Neuronal stem cell (in vitro differentiated cells): ENCODE measurements at regions not wholly inside any gene's neighbourhood (a gene's known extent, or its start where the extent isn't known, plus 50 kb on each side); places are given as distances from the start of the nearest gene placed in this dataset.

Experiments
- DNase-seq: peaks from one replicate; pipeline ENCODE4 v3.0.0-alpha.2; 2013; ENCODE audit warnings: low spot score
- H2AFZ ChIP-seq: one replicate; pipeline ENCODE4 v1.6.1; 2013; ENCODE audit warnings: mild to moderate bottlenecking, low read length, inconsistent platforms
- H2AK5ac ChIP-seq: 2 replicates; pipeline ENCODE4 v1.6.1; 2013; ENCODE audit warnings: low read depth, mild to moderate bottlenecking, inconsistent platforms, low read length, moderate library complexity, mixed read lengths
- H2BK120ac ChIP-seq: 2 replicates; pipeline ENCODE4 v1.6.1; 2013; ENCODE audit warnings: low read depth, mild to moderate bottlenecking, inconsistent platforms, low read length, moderate library complexity, mixed read lengths
- H2BK12ac ChIP-seq: one replicate; pipeline ENCODE4 v1.6.1; 2013; ENCODE audit warnings: low read length, inconsistent platforms
- H2BK15ac ChIP-seq: 2 replicates; pipeline ENCODE4 v1.6.1; 2013; ENCODE audit warnings: mild to moderate bottlenecking, low read length, inconsistent platforms, mixed read lengths
- H2BK5ac ChIP-seq: one replicate; pipeline ENCODE4 v1.6.1; 2013; ENCODE audit warnings: inconsistent platforms, mild to moderate bottlenecking, low read length, moderate library complexity
- H3K14ac ChIP-seq: one replicate; pipeline ENCODE4 v1.6.1; 2013; ENCODE audit warnings: low read length, inconsistent platforms
- H3K18ac ChIP-seq: 2 replicates; pipeline ENCODE4 v1.6.1; 2013; ENCODE audit warnings: low read length, inconsistent platforms
- H3K23ac ChIP-seq: 2 replicates; pipeline ENCODE4 v1.6.1; 2013; ENCODE audit warnings: low read depth, mild to moderate bottlenecking, mixed read lengths, low read length, inconsistent platforms; ENCODE audit not compliant: poor library complexity
- H3K27ac ChIP-seq: replicated peaks from 3 replicates; pipeline ENCODE4 v1.5.1; 2013; ENCODE audit warnings: low read length, inconsistent platforms
- H3K27me3 ChIP-seq, 3 experiments: 2 replicates each; pipeline ENCODE4 v1.6.1; 2013; ENCODE audit warnings: low read length in 3 of 3, mild to moderate bottlenecking in 2 of 3, inconsistent platforms in 1 of 3, low read depth in 1 of 3, mixed read lengths in 1 of 3, moderate library complexity in 1 of 3; ENCODE audit not compliant: control insufficient read depth in 3 of 3, insufficient read depth in 3 of 3
- H3K36me3 ChIP-seq, 2 donors: replicated peaks in 1 of 2; 2 replicates each; pipeline ENCODE4 v1.6.1; 2013; ENCODE audit warnings: low read length in 2 of 2; ENCODE audit not compliant: control insufficient read depth in 2 of 2, insufficient read depth in 2 of 2
- H3K4ac ChIP-seq: 2 replicates; pipeline ENCODE4 v1.6.1; 2013; ENCODE audit warnings: inconsistent platforms, mild to moderate bottlenecking, low read length, moderate library complexity
- H3K4me1 ChIP-seq, 2 donors: 1 replicate in 1 of 2; 2 replicates in 1 of 2; pipeline ENCODE4 v1.6.1; 2013; ENCODE audit warnings: low read length in 2 of 2, low read depth in 1 of 2; ENCODE audit not compliant: control insufficient read depth in 2 of 2, insufficient read depth in 1 of 2
- H3K4me2 ChIP-seq: one replicate; pipeline ENCODE4 v1.6.1; 2013; ENCODE audit warnings: mild to moderate bottlenecking, low read length, inconsistent platforms; ENCODE audit not compliant: insufficient read depth, poor library complexity, severe bottlenecking
- H3K4me3 ChIP-seq, 2 donors: 2 replicates each; pipeline ENCODE4 v1.5.1; 2013; ENCODE audit warnings: low read length in 2 of 2, mild to moderate bottlenecking in 2 of 2, inconsistent platforms in 1 of 2, moderate library complexity in 1 of 2
- H3K79me1 ChIP-seq: one replicate; pipeline ENCODE4 v1.6.1; 2013; ENCODE audit warnings: low read depth, mild to moderate bottlenecking, inconsistent platforms, low read length, moderate library complexity
- H3K9ac ChIP-seq: one replicate; pipeline ENCODE4 v1.6.1; 2013; ENCODE audit warnings: mild to moderate bottlenecking, low read depth, low read length, inconsistent platforms; ENCODE audit not compliant: poor library complexity
- H3K9me3 ChIP-seq, 2 donors: replicated peaks in 1 of 2; 2 replicates each; pipeline versions ENCODE3 to v1.6.1; 2013; ENCODE audit warnings: low read length in 2 of 2, mild to moderate bottlenecking in 2 of 2, inconsistent platforms in 1 of 2, low read depth in 1 of 2, mixed read lengths in 1 of 2, moderate library complexity in 1 of 2; ENCODE audit not compliant: control insufficient read depth in 2 of 2, insufficient read depth in 1 of 2
- H4K8ac ChIP-seq: one replicate; pipeline ENCODE4 v1.6.1; 2013; ENCODE audit warnings: low read depth, mild to moderate bottlenecking, inconsistent platforms, low read length, moderate library complexity
- H4K91ac ChIP-seq: one replicate; pipeline ENCODE4 v1.6.1; 2013; ENCODE audit warnings: low read length, low read depth, mild to moderate bottlenecking, inconsistent platforms; ENCODE audit not compliant: poor library complexity
- WGBS, 2 donors: extraction: QIAGEN DNeasy Blood & Tissue Kit; methylation state at CpG; one replicate each; pipeline ENCODE4 v1.1.7; 2013; ENCODE audit warnings: missing lambda C conversion rate in 2 of 2, mixed read lengths in 1 of 2; ENCODE audit not compliant: insufficient read length in 2 of 2, insufficient replicate concordance in 1 of 2; ENCODE audit errors: extremely low coverage in 2 of 2; 5-methylcytosine and 5-hydroxymethylcytosine counted together

- no CpG with 5 or more reads among the region's 3 CpGs for WGBS, 2 donors
- Histone ChIP-seq H3K27ac (no peak overlapping the region), H3K18ac (no peak overlapping the region), H3K23ac (no peak overlapping the region), H2BK5ac (no peak overlapping the region), H3K4me3 (no peak overlapping the region), H3K27me3 (no peaks in the 10 kb centered on the region), H4K8ac (no peak overlapping the region), H3K79me1 (no peaks in the 10 kb centered on the region), H2AFZ (no peak overlapping the region), H3K9me3 (no peaks in the 10 kb centered on the region), H3K4ac (no peak overlapping the region), H2BK12ac (no peak overlapping the region), H2BK15ac (no peak overlapping the region), H3K36me3 (no peaks in the 10 kb centered on the region), H2AK5ac (no peak overlapping the region), H3K4me2 (no peak overlapping the region), H3K4me1 (no peaks in the 10 kb centered on the region), H4K91ac (no peak overlapping the region), H3K14ac (no peak overlapping the region), H2BK120ac (no peak overlapping the region), H3K9ac (no peak overlapping the region)
- no peak for DNase-seq
These were observed 566.0 kb downstream of the TMA16 start for GRCh38 chr4:164060456-164060855.

- no peaks in the 10 kb centered on the region for H3K27me3 ChIP-seq
- no CpG with 5 or more reads among the region's 18 CpGs for WGBS, 2 donors
- DNase-seq, result no peak
These were observed 573.9 kb downstream of the TMA16 start for GRCh38 chr4:164068392-164068791.

GRCh38 chr4:164070625-164071024 lies 576.1 kb downstream of the TMA16 start:
- Histone ChIP-seq H3K4me1 (no peaks in the 10 kb centered on the region), H2BK5ac (no peak overlapping the region), H3K14ac (no peak overlapping the region), H4K8ac (no peak overlapping the region), H2BK12ac (no peak overlapping the region), H2AFZ (no peak overlapping the region), H2BK15ac (no peak overlapping the region), H3K18ac (no peak overlapping the region), H2AK5ac (no peak overlapping the region), H3K4me2 (no peak overlapping the region), H3K36me3 (no peaks in the 10 kb centered on the region), H3K4ac (no peak overlapping the region), H3K9me3 (no peaks in the 10 kb centered on the region), H3K23ac (no peak overlapping the region), H3K9ac (no peak overlapping the region), H3K27me3 (no peaks in the 10 kb centered on the region), H2BK120ac (no peak overlapping the region), H3K79me1 (no peaks in the 10 kb centered on the region), H3K27ac (no peak overlapping the region), H4K91ac (no peak overlapping the region), H3K4me3 (no peak overlapping the region)
- no CpG with 5 or more reads among the region's 4 CpGs for WGBS, 2 donors
- DNase-seq, result no peak

More at GRCh38 chr4:164068392-164068791, 573.9 kb downstream of the TMA16 start:
- Histone ChIP-seq H3K4ac (no peak overlapping the region), H3K14ac (no peak overlapping the region), H4K8ac (no peak overlapping the region), H4K91ac (no peak overlapping the region), H2BK5ac (no peak overlapping the region), H3K9ac (no peak overlapping the region), H3K27ac (no peak overlapping the region), H3K36me3 (no peaks in the 10 kb centered on the region), H3K23ac (no peak overlapping the region), H3K4me1 (no peaks in the 10 kb centered on the region), H3K4me3 (no peak overlapping the region), H3K79me1 (no peaks in the 10 kb centered on the region), H3K18ac (no peak overlapping the region), H2BK15ac (no peak overlapping the region), H2AK5ac (no peak overlapping the region), H3K4me2 (no peak overlapping the region), H2AFZ (no peak overlapping the region), H3K9me3 (no peaks in the 10 kb centered on the region), H2BK12ac (no peak overlapping the region), H2BK120ac (no peak overlapping the region)

GRCh38 chr4:164081371-164081770 lies 586.9 kb downstream of the TMA16 start:
- Histone ChIP-seq H3K4ac (no peak overlapping the region), H3K23ac (no peak overlapping the region), H4K8ac (no peak overlapping the region), H3K9me3 (no peaks in the 10 kb centered on the region), H3K27me3 (no peaks in the 10 kb centered on the region), H2BK120ac (no peak overlapping the region), H3K9ac (no peak overlapping the region), H3K79me1 (no peaks in the 10 kb centered on the region), H2BK5ac (no peak overlapping the region), H4K91ac (no peak overlapping the region), H3K4me2 (no peak overlapping the region), H3K18ac (no peak overlapping the region), H3K27ac (no peak overlapping the region), H2BK15ac (no peak overlapping the region), H2AK5ac (no peak overlapping the region), H3K14ac (no peak overlapping the region), H2AFZ (no peak overlapping the region), H2BK12ac (no peak overlapping the region), H3K4me1 (no peaks in the 10 kb centered on the region), H3K4me3 (no peak overlapping the region), H3K36me3 (no peaks in the 10 kb centered on the region)
- no peak for DNase-seq
- WGBS, 2 donors, result no CpG with 5 or more reads among the region's 1 CpG
